ENCODE measurements at regions not wholly inside any gene's neighbourhood (a gene's known extent, or its start where the extent isn't known, plus 50 kb on each side); places are given as distances from the start of the nearest gene placed in this dataset.

- TF ChIP-seq, protein P1, sequence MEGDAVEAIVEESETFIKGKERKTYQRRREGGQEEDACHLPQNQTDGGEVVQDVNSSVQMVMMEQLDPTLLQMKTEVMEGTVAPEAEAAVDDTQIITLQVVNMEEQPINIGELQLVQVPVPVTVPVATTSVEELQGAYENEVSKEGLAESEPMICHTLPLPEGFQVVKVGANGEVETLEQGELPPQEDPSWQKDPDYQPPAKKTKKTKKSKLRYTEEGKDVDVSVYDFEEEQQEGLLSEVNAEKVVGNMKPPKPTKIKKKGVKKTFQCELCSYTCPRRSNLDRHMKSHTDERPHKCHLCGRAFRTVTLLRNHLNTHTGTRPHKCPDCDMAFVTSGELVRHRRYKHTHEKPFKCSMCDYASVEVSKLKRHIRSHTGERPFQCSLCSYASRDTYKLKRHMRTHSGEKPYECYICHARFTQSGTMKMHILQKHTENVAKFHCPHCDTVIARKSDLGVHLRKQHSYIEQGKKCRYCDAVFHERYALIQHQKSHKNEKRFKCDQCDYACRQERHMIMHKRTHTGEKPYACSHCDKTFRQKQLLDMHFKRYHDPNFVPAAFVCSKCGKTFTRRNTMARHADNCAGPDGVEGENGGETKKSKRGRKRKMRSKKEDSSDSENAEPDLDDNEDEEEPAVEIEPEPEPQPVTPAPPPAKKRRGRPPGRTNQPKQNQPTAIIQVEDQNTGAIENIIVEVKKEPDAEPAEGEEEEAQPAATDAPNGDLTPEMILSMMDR (IDR thresholded peaks at IDR 0.05) = no peak
- H3K9me3 Mint-ChIP-seq (ENCODE audit: unreplicated experiment) = no peaks in the 10 kb centered on the region
- peaks cover 79% of the 10 kb centered on the region for H3K27me3 Mint-ChIP-seq (ENCODE audit: unreplicated experiment)
- H3K36me3 Mint-ChIP-seq (ENCODE audit: unreplicated experiment) = no peaks in the 10 kb centered on the region
- DNase-seq (ENCODE audit: extremely low spot score, unreplicated experiment) = no peak
- no peak overlapping the region for H3K4me3 Mint-ChIP-seq (ENCODE audit: unreplicated experiment)
- peaks cover 8% of the 10 kb centered on the region for H3K4me1 Mint-ChIP-seq (ENCODE audit: unreplicated experiment)
- no peak overlapping the region for H3K27ac Mint-ChIP-seq (ENCODE audit: unreplicated experiment)
These were observed 97.5 kb upstream of the CREB5 start for GRCh38 chr7:28314841-28315240.

DNA sequence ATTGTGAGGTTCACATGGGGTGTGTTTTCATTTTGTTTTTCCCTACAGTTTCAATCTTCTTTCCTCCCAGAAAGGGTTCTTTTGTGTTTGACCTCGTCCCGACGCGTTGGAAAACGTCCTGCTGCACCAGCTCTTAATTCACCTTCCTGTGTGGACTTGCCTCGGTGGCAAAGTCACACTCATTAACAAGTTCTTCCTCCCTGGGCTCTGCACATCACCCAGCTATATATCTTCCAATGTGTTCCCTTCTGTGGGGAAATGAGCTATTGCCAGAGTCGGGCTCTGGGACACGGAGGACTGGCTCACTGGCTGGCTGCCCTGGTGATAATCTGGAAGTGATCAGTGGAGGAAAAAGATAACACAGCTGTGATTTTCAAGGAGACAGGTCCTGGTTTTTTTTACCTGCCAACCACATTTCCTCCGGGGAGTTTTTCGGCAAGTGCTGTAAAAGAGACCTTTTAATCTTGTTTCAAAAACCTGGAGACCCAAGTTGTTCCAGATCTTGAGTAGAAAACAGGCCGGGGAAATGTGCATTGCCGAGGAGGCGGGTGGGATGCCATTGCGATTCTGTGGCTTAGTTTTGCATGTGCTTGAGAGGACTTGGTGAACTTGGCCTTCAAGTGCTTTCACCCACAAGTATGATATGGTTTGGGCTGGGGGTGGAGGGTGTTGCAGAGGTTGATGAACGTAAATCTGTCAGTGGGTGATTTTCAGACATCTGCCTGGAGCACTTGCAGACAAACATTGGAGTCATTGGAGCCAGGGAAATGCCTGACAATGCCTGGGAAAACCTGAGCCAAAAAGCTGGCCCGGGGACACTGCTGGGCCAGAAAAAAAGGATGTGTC is 96.5 kb upstream of the CREB5 start:
- TF ChIP-seq, protein P1 (IDR thresholded peaks at IDR 0.05) = no peak
- no peak for DNase-seq (ENCODE audit: extremely low spot score, unreplicated experiment)
- Mint-ChIP-seq H3K4me1 (ENCODE audit: unreplicated experiment) (peaks cover 8% of the 10 kb centered on the region), H3K9me3 (ENCODE audit: unreplicated experiment) (no peaks in the 10 kb centered on the region), H3K27ac (ENCODE audit: unreplicated experiment) (no peak overlapping the region), H3K4me3 (ENCODE audit: unreplicated experiment) (no peak overlapping the region), H3K27me3 (ENCODE audit: unreplicated experiment) (peaks cover 74% of the 10 kb centered on the region), H3K36me3 (ENCODE audit: unreplicated experiment) (no peaks in the 10 kb centered on the region)

DNA sequence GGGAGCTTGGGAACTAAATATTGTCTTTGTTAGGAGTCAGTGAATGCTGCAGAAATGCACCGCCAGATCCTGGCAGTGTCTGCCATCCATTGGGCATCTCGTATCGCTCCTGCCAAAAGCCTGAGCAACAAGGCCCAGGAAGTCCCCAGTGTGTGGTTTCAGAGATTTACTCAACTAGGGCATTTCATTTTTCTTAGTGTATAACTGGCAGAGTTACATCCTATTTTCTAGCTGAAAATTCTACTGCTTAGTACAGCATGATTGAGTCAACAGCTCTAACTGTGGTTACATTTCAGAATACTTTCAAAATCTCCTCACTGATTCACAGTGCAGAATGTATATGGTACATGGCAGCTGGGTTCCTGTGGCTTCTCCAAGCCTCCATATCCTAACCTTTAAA is 95.8 kb upstream of the CREB5 start:
- TF ChIP-seq, protein P1 (IDR thresholded peaks at IDR 0.05) = no peak
- peaks cover 8% of the 10 kb centered on the region for H3K4me1 Mint-ChIP-seq (ENCODE audit: unreplicated experiment)
- H3K27me3 Mint-ChIP-seq (ENCODE audit: unreplicated experiment) = peaks cover 75% of the 10 kb centered on the region
- H3K36me3 Mint-ChIP-seq (ENCODE audit: unreplicated experiment) = no peaks in the 10 kb centered on the region
- no peak overlapping the region for H3K4me3 Mint-ChIP-seq (ENCODE audit: unreplicated experiment)
- DNase-seq (ENCODE audit: extremely low spot score, unreplicated experiment) = no peak
- H3K27ac Mint-ChIP-seq (ENCODE audit: unreplicated experiment) = no peak overlapping the region
- no peaks in the 10 kb centered on the region for H3K9me3 Mint-ChIP-seq (ENCODE audit: unreplicated experiment)

- TF ChIP-seq, protein P1 (IDR thresholded peaks at IDR 0.05) = no peak
- no peak overlapping the region for H3K4me3 Mint-ChIP-seq (ENCODE audit: unreplicated experiment)
- peaks cover 8% of the 10 kb centered on the region for H3K4me1 Mint-ChIP-seq (ENCODE audit: unreplicated experiment)
- H3K27ac Mint-ChIP-seq (ENCODE audit: unreplicated experiment) = no peak overlapping the region
- H3K27me3 Mint-ChIP-seq (ENCODE audit: unreplicated experiment) = peaks cover 61% of the 10 kb centered on the region
- no peaks in the 10 kb centered on the region for H3K9me3 Mint-ChIP-seq (ENCODE audit: unreplicated experiment)
- DNase-seq (ENCODE audit: extremely low spot score, unreplicated experiment) = no peak
- no peaks in the 10 kb centered on the region for H3K36me3 Mint-ChIP-seq (ENCODE audit: unreplicated experiment)
These were observed 94.1 kb upstream of the CREB5 start for GRCh38 chr7:28318101-28318762.

DNA sequence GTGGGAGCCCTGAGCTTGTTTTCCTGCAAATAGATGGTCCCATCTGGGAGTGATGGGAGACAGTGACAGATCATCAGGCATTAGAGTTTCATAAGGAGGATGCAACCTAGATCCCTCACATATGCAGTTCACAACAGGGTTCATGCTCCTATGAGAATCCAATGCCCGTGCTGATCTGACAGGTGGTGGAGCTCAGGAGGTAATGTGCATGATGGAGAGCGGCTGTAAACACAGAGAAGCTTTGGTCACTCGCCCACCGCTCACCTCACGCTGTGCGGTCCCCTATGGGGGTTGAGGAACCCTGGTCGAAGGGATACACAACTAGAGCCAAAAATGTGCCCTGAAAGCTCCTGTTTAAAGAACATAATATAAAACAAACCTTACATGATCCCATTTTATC is 88.5 kb upstream of the CREB5 start:
- H3K4me1 Mint-ChIP-seq (ENCODE audit: unreplicated experiment) = no peaks in the 10 kb centered on the region
- DNase-seq (ENCODE audit: extremely low spot score, unreplicated experiment) = no peak
- no peaks in the 10 kb centered on the region for H3K9me3 Mint-ChIP-seq (ENCODE audit: unreplicated experiment)
- no peaks in the 10 kb centered on the region for H3K36me3 Mint-ChIP-seq (ENCODE audit: unreplicated experiment)
- no peak overlapping the region for H3K27ac Mint-ChIP-seq (ENCODE audit: unreplicated experiment)
- H3K27me3 Mint-ChIP-seq (ENCODE audit: unreplicated experiment) = peaks cover 21% of the 10 kb centered on the region
- TF ChIP-seq, protein P1 (IDR thresholded peaks at IDR 0.05) = no peak
- no peak overlapping the region for H3K4me3 Mint-ChIP-seq (ENCODE audit: unreplicated experiment)
